H1 (cell line): ENCODE measurements at regions not wholly inside any gene's neighbourhood (a gene's known extent, or its start where the extent isn't known, plus 50 kb on each side); places are given as distances from the start of the nearest gene placed in this dataset.

Experiments
- CTCF ChIA-PET: fragments of 300-600 bp; sonication (Branson Sonifier 250); formaldehyde crosslinking; loops from one replicate; lab custom pipeline; 2021; ENCODE audit not compliant: partially characterized antibody; lab: Charles Lee
- POLR2A ChIA-PET: fragments of 300-600 bp; sonication (Branson Sonifier 250); formaldehyde crosslinking; loops from one replicate; lab custom pipeline; 2021; ENCODE audit warnings: inconsistent platforms; ENCODE audit not compliant: partially characterized antibody; lab: Charles Lee
- DNase-seq, 2 experiments: peaks; one replicate each; pipeline versions ENCODE4 v3.0.0 to v3.0.0-alpha.2; 2010 to 2022; ENCODE audit warnings: low spot score in 2 of 2, low read depth in 1 of 2, mixed read lengths in 1 of 2
- FAIRE-seq: peaks from 2 replicates; lab custom pipeline; 2011; peaks lifted over from hg19 to GRCh38; lab: Jason Lieb, UNC
- H2AFZ ChIP-seq: 2 replicates; pipeline ENCODE4 v1.8.1; 2012; ENCODE audit warnings: low read length, inconsistent platforms
- H2AK5ac ChIP-seq: 2 replicates; pipeline ENCODE4 v1.6.1; 2013; ENCODE audit warnings: low read depth, low read length
- H2BK120ac ChIP-seq: replicated peaks from 2 replicates; pipeline ENCODE3; 2013; ENCODE audit warnings: low read depth, low read length, inconsistent platforms
- H2BK12ac ChIP-seq: 2 replicates; pipeline ENCODE4 v1.6.1; 2013; ENCODE audit warnings: low read depth, low read length
- H2BK15ac ChIP-seq: 2 replicates; pipeline ENCODE4 v1.6.1; 2013; ENCODE audit warnings: low read length
- H2BK20ac ChIP-seq: 2 replicates; pipeline ENCODE4 v1.6.1; 2013; ENCODE audit warnings: low read length
- H2BK5ac ChIP-seq: 2 replicates; pipeline ENCODE4 v1.6.1; 2013; ENCODE audit warnings: low read depth, low read length
- H3K14ac ChIP-seq: 2 replicates; pipeline ENCODE4 v1.6.1; 2013; ENCODE audit warnings: inconsistent platforms; ENCODE audit not compliant: insufficient read length
- H3K18ac ChIP-seq: 2 replicates; pipeline ENCODE4 v1.6.1; 2013; ENCODE audit warnings: low read length; ENCODE audit errors: extremely low read depth
- H3K23ac ChIP-seq: 2 replicates; pipeline ENCODE4 v1.6.1; 2013; ENCODE audit warnings: inconsistent platforms; ENCODE audit not compliant: insufficient read length
- H3K23me2 ChIP-seq: 2 replicates; pipeline ENCODE4 v1.6.1; 2013; ENCODE audit warnings: low read depth, low read length
- H3K27ac ChIP-seq: 2 replicates; pipeline ENCODE4 v1.6.1; 2011; ENCODE audit warnings: low read depth, low read length, inconsistent platforms
- H3K27me3 ChIP-seq, 4 experiments: replicated peaks in 1 of 4; 1 replicate in 1 of 4; 2 replicates in 3 of 4; pipeline versions ENCODE4 v1.6.1 to v1.8.1; 2011 to 2013; ENCODE audit warnings: low read length in 3 of 4, mild to moderate bottlenecking in 3 of 4, inconsistent platforms in 2 of 4, mixed read lengths in 2 of 4, moderate library complexity in 1 of 4; ENCODE audit not compliant: control insufficient read depth in 3 of 4, insufficient read depth in 3 of 4; ENCODE audit errors: extremely low read depth in 1 of 4
- H3K36me3 ChIP-seq, 4 experiments: 2 replicates each; pipeline versions ENCODE4 v1.6.1 to v1.8.1; 2011 to 2013; ENCODE audit warnings: mild to moderate bottlenecking in 4 of 4, low read length in 3 of 4, moderate library complexity in 2 of 4, control low read depth in 1 of 4, inconsistent platforms in 1 of 4; ENCODE audit not compliant: insufficient read depth in 4 of 4, control insufficient read depth in 2 of 4
- H3K4ac ChIP-seq: replicated peaks from 2 replicates; pipeline ENCODE3; 2013; ENCODE audit warnings: low read length, low read depth, mixed read lengths, inconsistent platforms; ENCODE audit not compliant: insufficient read length
- H3K4me1 ChIP-seq, 4 experiments: replicated peaks in 1 of 4; 1 replicate in 1 of 4; 2 replicates in 3 of 4; pipeline versions ENCODE4 v1.6.1 to v1.8.1; 2011 to 2013; ENCODE audit warnings: low read length in 3 of 4, inconsistent platforms in 2 of 4, mixed read lengths in 1 of 4; ENCODE audit not compliant: insufficient read depth in 4 of 4, control insufficient read depth in 3 of 4
- H3K4me2 ChIP-seq, 2 experiments: 2 replicates each; pipeline versions ENCODE4 v1.6.1 to v1.8.1; 2011 to 2013; ENCODE audit warnings: low read depth in 2 of 2, low read length in 2 of 2, control low read depth in 1 of 2, inconsistent platforms in 1 of 2, mild to moderate bottlenecking in 1 of 2; ENCODE audit not compliant: insufficient read depth in 1 of 2
- H3K4me3 ChIP-seq, 4 experiments: fragments of 200-600, 300-600 bp in 1 of 4; sonication (generic), shearing (Covaris generic), sonication (Bioruptor Twin) in 1 of 4; 2 replicates each; pipeline versions ENCODE4 v1.5.1 to v1.8.1; 2011 to 2016; ENCODE audit warnings: low read length in 4 of 4, low read depth in 3 of 4, control low read depth in 2 of 4, inconsistent platforms in 2 of 4, mild to moderate bottlenecking in 2 of 4, mixed read lengths in 1 of 4, moderate library complexity in 1 of 4; ENCODE audit not compliant: insufficient read depth in 2 of 4; ENCODE audit errors: extremely low read depth in 1 of 4
- H3K56ac ChIP-seq: replicated peaks from 2 replicates; pipeline ENCODE3; 2013; ENCODE audit warnings: low read depth, mild to moderate bottlenecking, mixed read lengths, low read length, inconsistent platforms; ENCODE audit not compliant: insufficient read length
- H3K79me1 ChIP-seq: 2 replicates; pipeline ENCODE4 v1.6.1; 2013; ENCODE audit warnings: low read depth, low read length, control low read depth
- H3K79me2 ChIP-seq, 2 experiments: 2 replicates each; pipeline versions ENCODE4 v1.6.1 to v1.8.1; 2012 to 2013; ENCODE audit warnings: low read length in 2 of 2, mild to moderate bottlenecking in 2 of 2, inconsistent platforms in 1 of 2; ENCODE audit not compliant: insufficient read depth in 2 of 2, control insufficient read depth in 1 of 2
- H3K9ac ChIP-seq, 4 experiments: replicated peaks in 1 of 4; 1 replicate in 1 of 4; 2 replicates in 3 of 4; pipeline versions ENCODE4 v1.6.1 to v1.8.1; 2011 to 2013; ENCODE audit warnings: low read depth in 3 of 4, low read length in 3 of 4, control low read depth in 2 of 4, mild to moderate bottlenecking in 2 of 4, moderate library complexity in 2 of 4, inconsistent platforms in 1 of 4; ENCODE audit errors: extremely low read depth in 1 of 4
- H3K9me3 ChIP-seq, 2 experiments: 2 replicates each; pipeline versions ENCODE4 v1.6.1 to v1.8.1; 2012 to 2013; ENCODE audit warnings: mild to moderate bottlenecking in 2 of 2, moderate library complexity in 2 of 2, control low read depth in 1 of 2, inconsistent platforms in 1 of 2, low read depth in 1 of 2, low read length in 1 of 2, mixed read lengths in 1 of 2; ENCODE audit not compliant: insufficient read depth in 2 of 2
- H4K20me1 ChIP-seq, 2 experiments: replicated peaks in 1 of 2; 2 replicates each; pipeline versions ENCODE3 to v1.8.1; 2011 to 2013; ENCODE audit warnings: inconsistent platforms in 2 of 2, low read length in 2 of 2, mild to moderate bottlenecking in 1 of 2; ENCODE audit not compliant: insufficient read depth in 2 of 2, control insufficient read depth in 1 of 2
- H4K5ac ChIP-seq: 2 replicates; pipeline ENCODE4 v1.6.1; 2013; ENCODE audit warnings: low read length, low read depth, mixed read lengths, inconsistent platforms; ENCODE audit not compliant: insufficient read length
- H4K8ac ChIP-seq: 2 replicates; pipeline ENCODE4 v1.8.0; 2013; ENCODE audit warnings: mild to moderate bottlenecking, moderate library complexity, low read length, inconsistent platforms; ENCODE audit not compliant: insufficient read depth; ENCODE audit errors: extremely low read depth
- H4K91ac ChIP-seq: replicated peaks from 2 replicates; pipeline ENCODE3; 2013; ENCODE audit warnings: low read length, mixed read lengths, inconsistent platforms; ENCODE audit not compliant: insufficient read length
- BCL11A ChIP-seq, 2 experiments: IDR thresholded peaks; one replicate each; pipeline ENCODE4 v1.6.1; 2011; ENCODE audit warnings: low read depth in 2 of 2, low read length in 2 of 2, mild to moderate bottlenecking in 2 of 2
- FOSL1 ChIP-seq: IDR thresholded peaks from 2 replicates; pipeline ENCODE4 v1.6.1; 2011; ENCODE audit warnings: mild to moderate bottlenecking, low read depth, low read length, moderate library complexity; ENCODE audit not compliant: insufficient read depth
- HDAC2 ChIP-seq, 2 experiments: fragments of 300-600 bp in 1 of 2; sonication (generic) in 1 of 2; IDR thresholded peaks; 2 replicates each; pipeline ENCODE4 v1.6.1; 2011 to 2012; ENCODE audit warnings: low read depth in 2 of 2, low read length in 2 of 2, mild to moderate bottlenecking in 2 of 2, moderate library complexity in 2 of 2, borderline replicate concordance in 1 of 2, inconsistent platforms in 1 of 2
- HDAC6 ChIP-seq: IDR thresholded peaks from one replicate; pipeline ENCODE4 v1.7.1; 2012; ENCODE audit warnings: low read depth, mild to moderate bottlenecking, inconsistent platforms, low read length, moderate library complexity
- KDM1A ChIP-seq: fragments of 200-600, 300-600 bp; sonication (generic); IDR thresholded peaks from 2 replicates; pipeline ENCODE4 v1.7.1; 2016; ENCODE audit warnings: mild to moderate bottlenecking, low read length, borderline replicate concordance
- NRF1 ChIP-seq: IDR thresholded peaks from 2 replicates; pipeline ENCODE4 v1.6.1; 2011; ENCODE audit warnings: mild to moderate bottlenecking, low read depth, low read length, improper control_type of control experiment
- RAD21 ChIP-seq, 2 experiments: IDR thresholded peaks in 1 of 2; conservative IDR thresholded peaks in 1 of 2; 2 replicates each; pipeline ENCODE4 v1.6.1; 2011; ENCODE audit warnings: low read depth in 2 of 2, low read length in 2 of 2, improper control_type of control experiment in 1 of 2, inconsistent platforms in 1 of 2, mild to moderate bottlenecking in 1 of 2, moderate library complexity in 1 of 2
- RFX5 ChIP-seq: IDR thresholded peaks from 2 replicates; pipeline ENCODE4 v1.6.1; 2011; ENCODE audit warnings: low read depth, low read length, improper control_type of control experiment, borderline replicate concordance
- SP4 ChIP-seq: IDR thresholded peaks from 2 replicates; pipeline ENCODE4 v1.6.1; 2012; ENCODE audit warnings: low read length, inconsistent platforms
- SUZ12 ChIP-seq: fragments of 200-600 bp; sonication (generic); IDR thresholded peaks from 2 replicates; pipeline ENCODE4 v1.6.1; 2012; ENCODE audit warnings: mild to moderate bottlenecking, inconsistent platforms, low read length, moderate library complexity, mixed read lengths
- TBP ChIP-seq: IDR thresholded peaks from 2 replicates; pipeline ENCODE4 v1.6.1; 2011; ENCODE audit warnings: low read depth, low read length, improper control_type of control experiment
- WGBS, 2 experiments: shearing (Covaris generic) in 1 of 2; methylation state at CpG; one replicate each; pipeline versions ENCODE4 v1.1.6 to v1.1.7; 2013 to 2015; ENCODE audit warnings: low lambda C conversion rate in 2 of 2, mixed read lengths in 2 of 2, inconsistent platforms in 1 of 2, low coverage in 1 of 2, missing lambda C conversion rate in 1 of 2; ENCODE audit not compliant: insufficient replicate concordance in 2 of 2, insufficient coverage in 1 of 2, insufficient read length in 1 of 2; ENCODE audit errors: extremely low coverage in 1 of 2, missing lambda C conversion rate in 1 of 2; 5-methylcytosine and 5-hydroxymethylcytosine counted together

DNA sequence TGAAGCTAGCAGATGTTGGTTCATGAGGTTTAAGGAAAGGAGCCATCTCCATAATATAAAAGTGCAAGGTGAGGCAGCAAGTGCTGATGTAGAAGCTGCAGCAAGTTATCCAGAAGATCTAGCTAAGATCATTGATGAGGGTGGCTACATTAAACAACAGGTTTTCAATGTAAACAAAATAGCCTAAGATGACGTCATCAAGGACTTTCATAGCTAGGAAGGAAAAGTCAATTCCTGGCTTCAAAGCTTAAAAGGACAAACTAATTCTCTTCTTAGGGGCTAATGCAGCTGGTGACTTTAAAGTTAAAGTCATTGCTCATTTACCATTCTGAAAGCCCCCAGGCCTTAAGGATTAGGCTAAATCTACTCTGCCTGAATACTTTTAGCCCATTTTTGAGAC is 141.9 kb downstream of the MID1IP1 start:
- H2BK20ac ChIP-seq = no peak overlapping the region
- no peak overlapping the region for H3K4me2 ChIP-seq
- H4K91ac ChIP-seq = no peak overlapping the region
- H3K23me2 ChIP-seq = no peaks in the 10 kb centered on the region
- H2AFZ ChIP-seq = no peak overlapping the region
- H4K5ac ChIP-seq = no peak overlapping the region
- no peak overlapping the region for H3K4ac ChIP-seq
- H3K79me2 ChIP-seq = no peaks in the 10 kb centered on the region
- H3K36me3 ChIP-seq = no peaks in the 10 kb centered on the region
- no peak overlapping the region for H3K9ac ChIP-seq
- POLR2A ChIA-PET = no interaction called here
- H3K18ac ChIP-seq = no peak overlapping the region
- WGBS, 2 experiments = no CpG with 5 or more reads among the region's 1 CpG
- H4K8ac ChIP-seq = no peak overlapping the region
- H3K56ac ChIP-seq = no peak overlapping the region
- H2AK5ac ChIP-seq = no peak overlapping the region
- no peaks in the 10 kb centered on the region for H3K79me1 ChIP-seq
- no peak overlapping the region for H3K14ac ChIP-seq
- H3K27me3 ChIP-seq = no peaks in the 10 kb centered on the region
- FAIRE-seq (no peak), DNase-seq (no peak)
- H2BK120ac ChIP-seq = no peak overlapping the region
- no peak overlapping the region for H2BK12ac ChIP-seq
- no peaks in the 10 kb centered on the region for H3K4me1 ChIP-seq
- H2BK15ac ChIP-seq = no peak overlapping the region
- no peak overlapping the region for H2BK5ac ChIP-seq
- H3K9me3 ChIP-seq = no peaks in the 10 kb centered on the region
- H3K27ac ChIP-seq = no peak overlapping the region
- no peak overlapping the region for H3K23ac ChIP-seq
- H4K20me1 ChIP-seq = no peaks in the 10 kb centered on the region
- CTCF ChIA-PET = no interaction called here
- no peak overlapping the region for H3K4me3 ChIP-seq
- TF ChIP-seq FOSL1 = no peak
- no peak for TF ChIP-seq HDAC6
- no peak for TF ChIP-seq RAD21 (IDR thresholded peaks at IDR 0.05 in 1 of 2, conservative IDR thresholded peaks at IDR 0.05 in 1 of 2; ENCODE audit: low read depth in 2 of 2, low read length in 2 of 2)
- TF ChIP-seq SP4 = no peak
- no peak for TF ChIP-seq NRF1
- no peak for TF ChIP-seq TBP
- TF ChIP-seq BCL11A (IDR thresholded peaks at IDR 0.05; ENCODE audit: low read depth in 2 of 2, low read length in 2 of 2) = no peak
- TF ChIP-seq HDAC2 (IDR thresholded peaks at IDR 0.05; ENCODE audit: borderline replicate concordance in 1 of 2, low read depth in 2 of 2, low read length in 2 of 2) = no peak
- TF ChIP-seq SUZ12 = no peak
- no peak for TF ChIP-seq KDM1A
- TF ChIP-seq RFX5 = no peak
